ENCODE measurements at regions not wholly inside any gene's neighbourhood (a gene's known extent, or its start where the extent isn't known, plus 50 kb on each side); places are given as distances from the start of the nearest gene placed in this dataset.

- TF ChIP-seq ZNF462 (CRISPR knock-in tag; IDR thresholded peaks at IDR 0.05) (no peak), REST (IDR thresholded peaks at IDR 0.05; ENCODE audit: unreplicated experiment) (no peak)
Observed at GRCh38 chr1:37094302-37094701, 60.0 kb upstream of the GRIK3 start (continued).

GRCh38 chr1:37096523-37096922, 62.2 kb upstream of the GRIK3 start:
- no peak overlapping the region for H3K4me3 ChIP-seq
- H3K27ac ChIP-seq (ENCODE audit: low read depth), result no peak overlapping the region
- ATAC-seq (peak; percentile 87), DNase-seq (ENCODE audit: low spot score) (peak; percentile 79)
- Mint-ChIP-seq H3K36me3 (ENCODE audit: low read depth) (no peaks in the 10 kb centered on the region), H3K27ac (no peak overlapping the region), H3K4me3 (no peak overlapping the region), H3K4me1 (peaks cover 26% of the 10 kb centered on the region), H3K9me3 (no peaks in the 10 kb centered on the region), H3K27me3 (ENCODE audit: insufficient read depth, low read depth, poor library complexity) (peaks cover 14% of the 10 kb centered on the region)
- H3K4me1 ChIP-seq (ENCODE audit: insufficient read depth), result no peaks in the 10 kb centered on the region; the same call in 1 of the 2 replicates
- no peaks in the 10 kb centered on the region for H3F3A ChIP-seq (replicated peaks; ENCODE audit: low read depth)
- H3K9me2 ChIP-seq (ENCODE audit: insufficient read depth), result no peaks in the 10 kb centered on the region
- H4K20me1 ChIP-seq (replicated peaks; ENCODE audit: insufficient read depth), result no peaks in the 10 kb centered on the region
- no peak overlapping the region for H3K4me2 ChIP-seq
- no peaks in the 10 kb centered on the region for H3K27me3 ChIP-seq (ENCODE audit: insufficient read depth)
- no peaks in the 10 kb centered on the region for H3K36me3 ChIP-seq (ENCODE audit: insufficient read depth)
- H2AFZ ChIP-seq, result no peak overlapping the region
- no peaks in the 10 kb centered on the region for H3K79me2 ChIP-seq (replicated peaks; ENCODE audit: insufficient read depth)
- no peak for TF ChIP-seq EZH2phosphoT487 (IDR thresholded peaks at IDR 0.05; ENCODE audit: unreplicated experiment)
- no peak for TF ChIP-seq ETS1 (IDR thresholded peaks at IDR 0.05)
- TF ChIP-seq EZH2 (IDR thresholded peaks at IDR 0.05; ENCODE audit: low read depth, unreplicated experiment), result no peak
- TF ChIP-seq ZNF114 (CRISPR knock-in tag; IDR thresholded peaks at IDR 0.05), result no peak
